ENCODE measurements at regions not wholly inside any gene's neighbourhood (a gene's known extent, or its start where the extent isn't known, plus 50 kb on each side); places are given as distances from the start of the nearest gene placed in this dataset.
A peak's percentile ranks its signal among the peaks of the same experiment; 100 is the strongest.
"Not testable (repeated sequence)": the region's sequence is repeated elsewhere in the genome, so short reads cannot be mapped to it uniquely, and the experiment has no call there.

GRCh38 chr12:22115711-22116110 is 69.7 kb downstream of the CMAS start:
- no peak for DNase-seq

GRCh38 chr12:22116376-22116775 is 70.4 kb downstream of the CMAS start:
- peak in 1 of 2 donors; percentile 16 for DNase-seq

- no peak for DNase-seq
These were observed 71.7 kb downstream of the CMAS start for GRCh38 chr12:22117563-22118237.

GRCh38 chr12:22118238-22118790 is 72.3 kb downstream of the CMAS start:
- no peak for DNase-seq

GRCh38 chr12:22121224-22121623 is 75.2 kb downstream of the CMAS start:
- DNase-seq = no peak

- DNase-seq = no peak
These were observed 76.3 kb downstream of the CMAS start for GRCh38 chr12:22122359-22122758.

GRCh38 chr12:22124987-22125386 is 79.0 kb downstream of the CMAS start:
- no peak for DNase-seq

- not testable (repeated sequence) for DNase-seq
These were observed 80.1 kb downstream of the CMAS start for GRCh38 chr12:22126101-22126500.

GRCh38 chr12:22126758-22127157 is 80.7 kb downstream of the CMAS start:
- DNase-seq = no peak

- no peak for DNase-seq
These were observed 84.7 kb downstream of the CMAS start for GRCh38 chr12:22130671-22131070.

- DNase-seq = not testable (repeated sequence)
These were observed 90.6 kb downstream of the CMAS start for GRCh38 chr12:22136604-22137117.
